ENCODE measurements at regions not wholly inside any gene's neighbourhood (a gene's known extent, or its start where the extent isn't known, plus 50 kb on each side); places are given as distances from the start of the nearest gene placed in this dataset.

- TF ChIP-seq CTCF (IDR thresholded peaks at IDR 0.05 in 2 of 3, conservative IDR thresholded peaks at IDR 0.05 in 1 of 3; ENCODE audit: control insufficient read depth in 2 of 3, extremely low read depth in 1 of 3, insufficient read depth in 1 of 3, low read depth in 3 of 3, low read length in 3 of 3), result no peak
- TF ChIP-seq POLR2AphosphoS2 (IDR thresholded peaks at IDR 0.05; ENCODE audit: low read depth, low read length), result no peak
- no peak for TF ChIP-seq NFYB (IDR thresholded peaks at IDR 0.05; ENCODE audit: insufficient read depth, low read depth, low read length)
- TF ChIP-seq POLR2AphosphoS5 (IDR thresholded peaks at IDR 0.05; ENCODE audit: low read length), result no peak
- TF ChIP-seq USF2 (IDR thresholded peaks at IDR 0.05; ENCODE audit: borderline replicate concordance, low read depth, low read length), result no peak
- no peak for TF ChIP-seq KLF5 (IDR thresholded peaks at IDR 0.05; ENCODE audit: partially characterized antibody)
- TF ChIP-seq TAF1 (IDR thresholded peaks at IDR 0.05; ENCODE audit: borderline replicate concordance, low read depth, low read length), result no peak
- TF ChIP-seq ATF3 (IDR thresholded peaks at IDR 0.05; ENCODE audit: borderline replicate concordance, extremely low read depth, low read depth, low read length), result no peak
- TF ChIP-seq BHLHE40 (IDR thresholded peaks at IDR 0.05; ENCODE audit: borderline replicate concordance in 1 of 2, low read depth in 2 of 2, low read length in 1 of 2), result no peak
Measured at GRCh38 chr3:59118928-59119327, 69.1 kb upstream of the CFAP20DC start.
